ENCODE measurements at regions not wholly inside any gene's neighbourhood (a gene's known extent, or its start where the extent isn't known, plus 50 kb on each side); places are given as distances from the start of the nearest gene placed in this dataset.
"Not testable (repeated sequence)": the region's sequence is repeated elsewhere in the genome, so short reads cannot be mapped to it uniquely, and the experiment has no call there.

DNA sequence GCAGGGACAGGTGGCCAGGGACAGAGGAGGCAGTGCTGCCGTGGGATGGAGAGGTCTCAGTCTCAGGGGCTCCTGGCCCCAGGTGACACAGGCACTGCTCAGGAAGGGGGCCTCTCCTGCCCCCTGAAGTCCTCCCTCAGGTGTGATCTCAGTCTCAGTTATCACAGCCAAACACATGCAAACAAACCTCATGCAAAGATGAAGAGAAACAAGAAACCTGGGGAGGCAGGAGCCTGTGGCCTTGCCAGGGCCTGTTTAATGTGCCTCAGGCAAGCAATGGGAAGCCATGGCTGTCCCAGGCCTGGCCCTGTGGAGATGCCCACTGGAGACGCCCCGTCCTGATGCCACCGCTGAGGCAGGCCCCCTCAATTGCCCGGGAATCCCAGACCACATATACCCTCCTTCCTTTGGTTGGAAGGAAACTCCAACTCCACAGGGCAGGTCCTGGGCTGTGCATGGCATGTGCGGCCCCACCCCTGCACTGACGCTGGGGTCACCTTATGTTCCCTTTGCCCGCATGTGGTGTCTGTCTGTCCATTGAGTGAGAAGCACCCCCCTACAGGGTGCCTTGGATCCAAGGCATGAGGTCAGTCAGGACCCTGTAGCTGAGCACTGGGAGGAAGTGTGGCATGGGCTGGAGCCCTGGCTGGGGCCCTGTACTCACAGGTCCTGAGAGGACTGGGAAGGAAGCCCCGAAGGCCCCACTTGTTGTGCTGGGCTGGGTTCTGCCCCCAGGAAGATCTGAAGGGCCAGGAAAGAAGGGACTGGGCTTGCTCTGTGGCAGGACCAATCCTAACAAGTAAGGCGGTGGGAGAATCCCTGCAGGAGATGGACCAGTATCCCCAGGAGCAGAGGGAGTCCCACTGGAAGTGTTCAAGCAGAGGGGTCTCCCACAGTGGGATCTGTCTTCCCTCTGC is 68.8 kb upstream of the RAB6C start:
- peak in 1 of 10 donors; percentile 51 for DNase-seq

DNA sequence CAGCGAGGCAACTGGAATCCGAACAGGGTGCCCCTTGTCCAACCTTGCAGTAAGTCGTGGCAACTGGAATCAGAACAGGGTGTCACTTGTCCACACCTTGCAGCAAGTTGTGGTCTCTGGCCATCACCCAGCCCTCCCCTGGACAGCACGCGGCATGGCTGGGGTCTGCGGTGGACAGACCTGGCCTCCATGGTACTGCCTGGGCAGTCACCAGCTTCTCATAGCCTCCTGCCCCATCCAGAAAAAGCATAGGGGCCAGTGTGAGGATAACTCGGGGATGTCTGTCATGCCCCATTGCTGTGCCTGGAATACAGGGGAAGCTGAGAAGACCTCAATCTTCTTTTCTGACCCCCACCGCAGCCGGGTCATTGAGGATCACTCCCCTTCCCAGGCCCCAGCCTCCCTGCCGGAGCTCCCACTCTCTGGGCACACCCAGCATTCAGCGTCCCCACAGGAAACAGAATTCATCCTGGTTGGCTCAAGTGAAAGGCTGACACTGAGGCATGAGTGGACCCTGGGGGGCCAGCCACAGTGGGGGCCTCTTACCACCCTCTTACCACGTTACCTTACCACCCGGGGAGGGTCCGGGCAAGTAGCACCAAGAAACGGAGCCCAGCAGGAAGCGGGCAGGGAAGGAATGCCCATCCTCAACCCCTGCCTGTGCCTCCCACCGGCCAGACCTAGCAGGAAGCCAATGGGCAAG is 68.0 kb upstream of the RAB6C start:
- intact Hi-C loops (cut with DNase I) = no loop called here
- DNase-seq = peak in 2 of 10 donors; percentile 22 to 66

More for the DNA sequence above, 68.8 kb upstream of the RAB6C start:
- intact Hi-C loops (cut with DNase I) = no loop called here

DNA sequence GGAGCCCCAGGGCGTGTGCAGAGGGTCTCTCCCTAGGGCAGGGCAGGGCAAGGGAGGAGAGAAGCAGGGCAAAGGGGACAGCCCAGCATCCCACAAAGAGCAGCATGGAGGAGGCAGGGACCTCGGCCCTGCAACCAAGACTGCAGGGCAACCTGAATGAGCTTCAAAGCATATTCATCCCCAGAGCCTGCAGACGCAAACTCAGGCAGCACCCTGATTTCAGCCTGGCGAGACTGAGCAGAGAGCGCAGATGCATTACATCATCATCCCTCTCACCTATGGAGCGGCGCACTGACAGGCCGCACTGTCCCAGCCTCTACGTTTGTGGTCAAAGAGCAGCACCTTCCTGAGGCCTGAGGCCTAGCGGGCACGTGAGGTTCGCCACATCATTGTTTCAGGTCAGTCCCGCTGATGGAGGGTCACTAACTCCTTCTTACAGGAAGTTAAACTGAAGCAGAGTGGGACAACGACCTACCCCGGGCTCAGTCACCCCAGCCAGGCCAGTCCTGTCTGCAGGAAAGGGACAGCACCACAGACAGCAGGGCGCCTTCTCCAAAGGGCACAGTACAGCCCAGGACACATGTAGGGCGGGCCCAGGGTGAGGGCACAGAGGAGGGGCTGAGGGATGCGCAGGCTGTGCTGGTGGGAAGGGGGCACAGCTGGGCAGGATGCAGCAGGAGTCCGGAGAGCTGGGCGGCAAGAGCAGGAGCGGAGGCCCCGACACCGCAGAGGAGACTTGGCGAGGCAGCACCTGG is 67.2 kb upstream of the RAB6C start:
- intact Hi-C loops (cut with DNase I) = no loop called here
- peak in 2 of 10 donors; percentile 56 to 71 for DNase-seq

DNA sequence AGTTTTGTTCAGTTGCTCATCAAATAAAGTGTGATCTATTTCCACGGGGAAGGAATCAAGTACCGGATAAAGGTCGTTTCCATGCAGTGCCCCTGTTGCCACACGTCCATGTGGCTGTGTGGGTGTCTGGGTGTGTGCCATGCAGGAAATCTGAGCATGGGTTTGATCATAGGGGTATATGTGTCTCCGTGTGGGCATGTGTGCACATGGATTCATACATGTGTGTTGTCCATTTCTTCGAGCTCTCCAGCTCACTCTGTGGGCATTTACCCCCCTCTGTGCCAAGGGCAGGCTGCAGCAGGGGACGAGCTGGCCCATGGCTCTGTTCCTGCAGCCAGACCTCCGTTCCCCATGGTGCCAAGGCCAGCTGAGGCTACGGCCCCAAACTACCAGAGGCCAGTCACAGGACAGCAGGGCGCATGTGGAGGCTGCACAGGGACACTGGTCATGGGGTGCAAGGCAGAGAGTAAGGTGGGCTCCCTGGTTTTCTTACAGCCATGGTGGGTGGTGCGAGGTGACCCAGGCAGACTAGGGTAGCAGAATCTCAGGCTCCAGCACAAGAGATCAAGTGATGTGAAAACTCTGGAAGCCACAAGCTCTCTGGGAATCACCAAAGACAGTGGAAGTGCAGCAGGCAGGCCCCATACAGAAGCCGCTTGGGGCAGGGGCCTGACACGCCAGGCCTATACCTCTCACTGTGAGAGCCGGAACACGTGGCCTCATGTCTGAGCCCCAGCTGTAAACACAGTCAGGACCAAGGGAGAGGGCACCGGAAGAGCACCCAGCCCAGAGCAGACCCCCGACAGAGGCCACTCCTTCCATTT is 66.4 kb upstream of the RAB6C start:
- peak in 1 of 10 donors; percentile 66 for DNase-seq
- intact Hi-C loops (cut with DNase I) = no loop called here

DNA sequence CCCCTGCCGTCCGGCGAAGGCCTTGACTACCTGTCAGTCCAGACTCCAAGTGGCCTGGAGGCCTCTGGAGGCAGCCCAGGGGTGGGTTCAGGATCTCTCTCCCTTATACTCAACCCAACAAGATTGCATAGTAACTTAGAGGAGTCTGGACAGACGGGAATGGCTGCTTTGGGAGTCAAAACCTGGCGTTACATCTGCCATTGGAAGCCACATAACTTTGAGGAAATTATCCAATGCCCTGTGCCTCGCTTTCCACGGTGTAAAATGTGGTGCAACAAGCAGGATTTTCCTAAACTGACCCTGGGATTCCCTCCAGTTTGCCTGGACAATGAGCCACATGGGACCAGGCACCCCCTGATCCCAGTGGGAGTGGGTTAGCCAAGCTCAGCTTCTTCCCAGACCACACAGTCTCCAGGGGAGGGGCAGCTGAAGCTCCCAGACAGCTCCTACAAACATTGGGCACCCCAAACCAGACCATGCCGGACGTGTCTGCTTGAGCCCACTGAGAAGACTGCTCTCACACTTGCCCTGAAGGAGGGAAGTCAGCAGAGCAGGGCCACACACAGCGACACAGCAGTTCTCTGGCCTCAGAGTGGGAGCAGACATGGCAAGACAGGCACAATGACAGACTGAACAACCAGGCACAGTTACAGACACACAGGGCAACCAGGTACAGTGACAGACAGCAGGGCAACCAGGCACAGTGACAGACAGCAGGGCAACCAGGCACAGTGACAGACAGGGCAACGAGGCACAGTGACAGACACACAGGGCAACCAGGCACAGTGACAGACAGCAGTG is 65.6 kb upstream of the RAB6C start:
- DNase-seq = peak in 2 of 10 donors; percentile 19 to 52
- intact Hi-C loops (cut with DNase I) = no loop called here

- intact Hi-C loops (cut with DNase I) = no loop called here
- peak in 2 of 10 donors; percentile 43 to 54 for DNase-seq
Measured at GRCh38 chr2:129914538-129915302, 64.7 kb upstream of the RAB6C start.

DNA sequence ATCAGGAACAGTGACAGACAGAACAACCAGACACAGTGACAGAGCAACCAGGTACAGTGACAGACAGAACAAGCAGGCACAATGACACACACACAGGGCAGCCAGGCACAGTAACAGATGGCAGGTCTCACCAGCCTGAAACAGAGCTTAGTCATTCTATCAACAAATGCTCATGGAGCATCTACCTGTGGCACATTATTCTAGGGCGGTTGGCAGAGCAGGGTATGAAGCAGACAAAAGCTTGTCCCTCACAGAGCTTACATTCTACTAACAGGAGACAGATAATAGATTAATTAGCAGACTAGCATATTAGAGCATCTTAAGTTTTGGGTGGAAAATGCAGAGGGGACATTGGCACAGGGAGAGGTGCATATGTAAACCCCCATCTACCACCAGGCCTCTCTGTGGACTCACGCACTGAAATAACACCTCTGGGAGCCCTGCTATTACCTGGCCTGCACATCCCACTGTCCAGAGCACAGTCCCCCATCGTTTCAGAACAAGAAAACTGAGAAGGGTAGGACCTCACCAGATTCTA is 64.1 kb upstream of the RAB6C start:
- intact Hi-C loops (cut with DNase I) = no loop called here
- no peak for DNase-seq

DNA sequence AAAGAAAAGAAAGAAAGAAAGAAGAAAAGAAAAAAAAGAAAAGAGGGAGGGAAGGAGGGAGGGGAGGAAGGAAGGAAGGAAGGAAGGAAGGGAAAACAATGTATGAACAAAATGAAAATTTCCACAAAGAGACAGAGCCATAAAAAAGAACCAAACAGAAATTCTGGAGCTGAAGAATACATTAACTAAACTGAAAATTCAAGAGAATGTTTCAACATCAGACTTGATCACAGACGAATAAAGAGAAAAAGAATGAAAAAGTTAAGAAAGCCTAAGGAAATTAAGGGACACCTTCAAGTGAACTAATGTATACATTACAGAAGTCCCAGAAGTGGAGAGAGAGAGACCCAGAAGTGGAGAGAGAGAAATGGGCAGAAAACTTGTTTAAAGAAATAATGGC is 60.9 kb upstream of the RAB6C start:
- DNase-seq = no peak
- intact Hi-C loops (cut with DNase I) = no loop called here

- intact Hi-C loops (cut with DNase I) = loop anchor here (10.0 kb wide), 1 partner anchor 1188 kb away; no protein-coding TSS in a partner anchor
Measured at GRCh38 chr2:129922571-129923264, 56.7 kb upstream of the RAB6C start.

DNA sequence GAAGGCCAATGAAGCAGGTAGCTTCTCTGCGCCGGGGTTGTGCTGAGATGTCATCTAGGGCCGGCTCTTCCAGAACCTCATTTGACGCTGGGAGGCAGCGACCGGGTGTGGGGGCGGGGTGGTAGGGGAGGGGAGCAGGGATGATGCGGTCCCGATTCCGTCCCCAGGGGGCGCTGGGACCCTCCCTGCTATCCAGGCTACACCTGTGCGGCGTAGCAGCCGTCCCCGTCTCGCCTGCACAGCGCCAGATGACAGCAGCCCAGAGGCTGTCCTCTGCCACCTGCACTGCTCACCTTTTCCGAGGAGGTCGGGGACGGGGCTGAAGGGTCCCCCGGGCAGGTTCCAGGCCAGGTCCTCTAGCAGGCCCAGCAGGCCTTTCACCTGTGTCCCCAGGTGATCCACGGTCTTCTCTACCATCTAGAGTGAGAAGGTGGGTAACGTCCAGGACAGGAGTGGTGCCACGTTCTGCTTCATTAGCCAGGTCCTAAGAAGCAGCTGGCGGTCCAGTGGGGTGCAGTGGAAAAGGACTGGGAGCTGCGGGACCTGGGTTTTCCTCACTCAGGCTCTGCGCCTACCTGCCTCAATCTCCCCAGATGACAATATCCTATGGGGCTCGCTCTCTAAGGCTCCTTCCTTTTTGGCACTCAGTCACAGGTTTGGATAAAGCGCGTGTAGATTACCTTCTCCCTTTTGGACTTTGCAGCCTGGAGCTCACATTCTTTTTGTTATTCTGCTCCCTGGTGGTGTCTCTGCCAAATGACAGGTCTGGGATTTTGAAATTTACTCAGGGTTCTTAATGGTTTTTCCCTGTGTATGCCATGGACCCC is 56.0 kb upstream of the RAB6C start:
- intact Hi-C loops (cut with DNase I) = loop anchor here (10.0 kb wide), 1 partner anchor 1189 kb away; no protein-coding TSS in a partner anchor
- DNase-seq = peak in 6 of 10 donors; percentile 32 to 87 (median 40)

More at GRCh38 chr2:129922571-129923264, 56.7 kb upstream of the RAB6C start:
- DNase-seq = peak in 3 of 10 donors; percentile 42 to 89 (median 53)

GRCh38 chr2:129924115-129924514 is 55.4 kb upstream of the RAB6C start:
- intact Hi-C loops (cut with DNase I) = loop anchor here (10.0 kb wide), 1 partner anchor 1189 kb away; no protein-coding TSS in a partner anchor
- DNase-seq = not testable (repeated sequence)

GRCh38 chr2:129925381-129925780 is 54.1 kb upstream of the RAB6C start:
- no peak for DNase-seq

DNA sequence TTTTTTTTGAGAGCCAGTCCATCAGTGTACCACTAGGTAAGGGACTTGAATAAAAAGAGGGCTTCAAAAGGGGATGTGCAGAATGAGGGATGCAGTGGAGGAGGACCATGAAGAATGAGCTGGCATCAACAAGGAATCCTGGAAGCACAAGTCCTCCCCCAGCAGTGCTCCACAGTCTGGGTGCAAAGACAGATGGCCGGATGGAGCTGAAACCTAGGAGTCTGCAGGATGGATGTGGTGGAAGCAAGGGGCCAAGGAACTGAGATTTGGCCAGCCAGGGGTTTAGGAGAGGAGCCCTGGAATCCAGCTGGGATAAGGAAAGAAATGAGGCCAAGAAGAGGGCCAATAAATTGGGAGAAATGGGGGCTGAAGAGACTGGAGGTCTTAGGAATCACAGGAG is 51.8 kb upstream of the RAB6C start:
- intact Hi-C loops (cut with DNase I) = loop anchor here (10.0 kb wide), 1 partner anchor 1193 kb away; no protein-coding TSS in a partner anchor
- no peak for DNase-seq

More at GRCh38 chr2:129925381-129925780, 54.1 kb upstream of the RAB6C start:
- intact Hi-C loops (cut with DNase I) = loop anchor here (10.0 kb wide), 1 partner anchor 1191 kb away; no protein-coding TSS in a partner anchor

DNA sequence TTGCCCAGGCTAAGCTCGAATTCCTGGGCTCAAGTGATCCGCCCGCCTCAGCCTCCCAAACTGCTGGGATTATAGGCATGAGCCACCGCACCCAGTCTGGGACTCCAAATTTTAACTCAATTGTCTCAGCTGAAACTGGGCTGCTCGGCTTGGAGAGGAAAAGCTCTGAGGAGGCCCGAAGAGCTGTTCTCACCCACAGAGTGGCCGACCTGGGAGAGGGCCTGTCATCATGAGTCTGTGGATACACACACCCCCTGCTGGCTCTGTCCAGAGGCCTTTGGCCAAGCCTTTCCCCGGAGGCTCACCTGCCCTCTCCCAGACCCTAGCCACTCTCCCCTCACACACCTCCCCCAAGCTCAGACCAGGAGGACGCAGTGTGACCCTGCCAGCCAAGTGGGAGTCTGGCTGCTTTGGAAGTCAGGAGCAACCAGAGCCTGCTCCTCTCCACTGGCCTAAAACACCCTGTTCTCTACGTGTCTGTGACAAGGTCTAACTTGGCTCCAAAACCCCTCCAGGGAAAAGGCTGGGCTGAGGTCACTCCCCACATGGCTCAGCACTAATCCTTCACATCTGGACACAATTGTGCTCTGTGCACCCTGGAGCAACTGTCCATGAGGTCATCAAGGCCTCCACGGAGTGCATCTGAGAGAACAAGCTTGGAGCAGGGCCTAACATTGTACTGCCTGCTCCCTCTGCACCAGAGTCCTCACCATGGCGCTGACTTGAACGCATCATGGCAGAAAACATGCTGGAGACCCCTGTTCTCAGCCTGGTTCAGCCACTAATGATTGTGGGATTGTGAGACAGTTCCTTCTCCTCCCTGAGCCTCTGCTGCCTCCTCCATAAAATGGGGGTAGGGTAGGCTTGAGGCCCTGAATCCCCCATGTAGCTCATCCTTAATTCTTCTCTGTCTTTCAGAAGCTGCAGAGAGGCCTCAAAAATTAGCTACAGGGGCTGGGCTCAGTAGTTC is 49.9 kb upstream of the RAB6C start:
- peak in 7 of 10 donors; percentile 53 to 96 (median 69) for DNase-seq
- intact Hi-C loops (cut with DNase I) = loop anchor here (10.0 kb wide), 2 partner anchors 55 to 1195 kb away; no protein-coding TSS in a partner anchor

All from posterior cingulate gyrus (tissue), 11 donors.